ENCODE measurements at regions not wholly inside any gene's neighbourhood (a gene's known extent, or its start where the extent isn't known, plus 50 kb on each side); places are given as distances from the start of the nearest gene placed in this dataset.

DNA sequence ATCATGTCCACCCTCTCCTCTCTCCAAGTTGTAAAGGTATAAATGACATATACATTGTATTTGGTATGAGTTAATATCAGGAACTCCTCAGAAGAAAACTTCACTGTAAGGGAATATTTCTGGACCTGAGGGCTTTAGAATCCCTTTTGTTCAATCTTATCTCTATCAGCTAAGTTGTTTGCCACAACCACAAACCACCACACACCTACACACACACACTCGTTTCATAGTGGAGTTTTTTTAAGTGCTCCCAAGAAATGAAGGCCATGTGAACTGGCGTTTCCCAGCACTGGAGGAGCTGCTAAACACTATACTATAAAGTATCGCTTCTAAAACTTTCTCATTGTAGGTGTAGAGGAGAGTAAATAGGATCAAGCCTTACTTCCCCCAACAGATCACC, 64.8 kb upstream of the GHITM start:
- Histone ChIP-seq H3K27ac (no peak overlapping the region), H3K9me2 (ENCODE audit: insufficient read depth) (no peaks in the 10 kb centered on the region), H4K20me1 (ENCODE audit: insufficient read depth) (no peaks in the 10 kb centered on the region), H3K4me1 (replicated peaks; ENCODE audit: insufficient read depth) (no peaks in the 10 kb centered on the region), H3K4me2 (no peak overlapping the region), H3K79me2 (ENCODE audit: low read depth) (no peaks in the 10 kb centered on the region), H2AFZ (no peak overlapping the region), H3F3A (ENCODE audit: insufficient read depth, low read depth) (no peaks in the 10 kb centered on the region), H3K27me3 (ENCODE audit: insufficient read depth, low read depth) (no peaks in the 10 kb centered on the region), H3K9me3 (ENCODE audit: insufficient read depth, low read depth) (no peaks in the 10 kb centered on the region), H3K4me3 (no peak overlapping the region), H3K36me3 (ENCODE audit: low read depth) (no peaks in the 10 kb centered on the region)
- TF ChIP-seq, protein P1, sequence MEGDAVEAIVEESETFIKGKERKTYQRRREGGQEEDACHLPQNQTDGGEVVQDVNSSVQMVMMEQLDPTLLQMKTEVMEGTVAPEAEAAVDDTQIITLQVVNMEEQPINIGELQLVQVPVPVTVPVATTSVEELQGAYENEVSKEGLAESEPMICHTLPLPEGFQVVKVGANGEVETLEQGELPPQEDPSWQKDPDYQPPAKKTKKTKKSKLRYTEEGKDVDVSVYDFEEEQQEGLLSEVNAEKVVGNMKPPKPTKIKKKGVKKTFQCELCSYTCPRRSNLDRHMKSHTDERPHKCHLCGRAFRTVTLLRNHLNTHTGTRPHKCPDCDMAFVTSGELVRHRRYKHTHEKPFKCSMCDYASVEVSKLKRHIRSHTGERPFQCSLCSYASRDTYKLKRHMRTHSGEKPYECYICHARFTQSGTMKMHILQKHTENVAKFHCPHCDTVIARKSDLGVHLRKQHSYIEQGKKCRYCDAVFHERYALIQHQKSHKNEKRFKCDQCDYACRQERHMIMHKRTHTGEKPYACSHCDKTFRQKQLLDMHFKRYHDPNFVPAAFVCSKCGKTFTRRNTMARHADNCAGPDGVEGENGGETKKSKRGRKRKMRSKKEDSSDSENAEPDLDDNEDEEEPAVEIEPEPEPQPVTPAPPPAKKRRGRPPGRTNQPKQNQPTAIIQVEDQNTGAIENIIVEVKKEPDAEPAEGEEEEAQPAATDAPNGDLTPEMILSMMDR (conservative IDR thresholded peaks at IDR 0.05): no peak
- no peak for TF ChIP-seq EZH2 (IDR thresholded peaks at IDR 0.05; ENCODE audit: low read depth)
- CTCF ChIA-PET: no interaction called here
- intact Hi-C loops (cut with micrococcal nuclease; ENCODE audit: unreplicated experiment): no loop called here
- DNase-seq: no peak
- POLR2A ChIA-PET (ENCODE audit: unreplicated experiment): no interaction called here
- BruUV-seq (replicated peaks): no TSS peak

DNA sequence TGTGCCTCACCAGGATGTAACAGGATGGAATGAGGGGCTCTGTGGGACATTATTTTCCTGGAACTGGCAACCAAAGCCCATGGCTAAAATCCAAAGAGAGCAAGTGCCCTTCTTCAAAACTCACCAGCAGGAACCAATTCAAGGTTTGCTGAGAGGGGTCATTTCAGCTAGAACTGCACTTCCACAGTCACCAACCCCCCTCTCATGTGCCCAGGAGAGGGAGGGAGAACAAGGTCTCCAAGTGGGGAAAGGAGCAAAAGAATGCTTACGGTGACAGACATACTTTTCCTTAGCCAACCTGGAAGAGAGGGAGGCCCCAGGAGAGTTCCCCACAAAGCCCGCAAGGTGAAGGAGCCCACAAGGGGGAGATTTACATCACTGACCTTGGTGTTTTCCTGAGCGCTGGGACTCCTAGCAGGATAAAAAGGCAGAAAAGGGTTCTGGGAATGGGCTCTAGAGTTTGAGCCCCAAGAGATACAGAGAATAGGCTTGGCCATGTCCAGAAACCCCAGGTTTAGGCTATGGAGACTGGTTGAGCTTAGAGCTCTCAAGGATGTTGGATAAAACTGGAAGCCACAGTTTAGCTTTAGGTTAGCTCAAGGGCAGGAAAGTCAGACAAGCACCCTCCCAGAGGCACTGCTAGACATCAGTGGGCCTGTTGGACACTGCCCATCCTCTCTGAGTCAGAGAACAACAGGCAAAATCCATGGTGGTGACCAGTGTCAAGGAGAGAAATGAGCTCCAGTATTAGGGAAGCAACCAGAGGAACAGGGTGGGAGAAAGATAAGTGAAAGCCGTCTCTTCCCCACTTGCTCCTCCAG, 63.9 kb upstream of the GHITM start:
- no peak overlapping the region for H3K27ac ChIP-seq
- no peaks in the 10 kb centered on the region for H4K20me1 ChIP-seq (ENCODE audit: insufficient read depth)
- H3K27me3 ChIP-seq (ENCODE audit: insufficient read depth, low read depth): no peaks in the 10 kb centered on the region
- H2AFZ ChIP-seq: no peak overlapping the region
- H3K79me2 ChIP-seq (ENCODE audit: low read depth): no peaks in the 10 kb centered on the region
- no peaks in the 10 kb centered on the region for H3K4me1 ChIP-seq (replicated peaks; ENCODE audit: insufficient read depth)
- no peaks in the 10 kb centered on the region for H3K36me3 ChIP-seq (ENCODE audit: low read depth)
- no peak overlapping the region for H3K4me2 ChIP-seq
- POLR2A ChIA-PET (ENCODE audit: unreplicated experiment): no interaction called here
- H3K4me3 ChIP-seq: no peak overlapping the region
- H3K9me2 ChIP-seq (ENCODE audit: insufficient read depth): no peaks in the 10 kb centered on the region
- CTCF ChIA-PET: no interaction called here
- BruUV-seq (replicated peaks): no TSS peak
- intact Hi-C loops (cut with micrococcal nuclease; ENCODE audit: unreplicated experiment): no loop called here
- DNase-seq: no peak
- TF ChIP-seq, protein P1 (conservative IDR thresholded peaks at IDR 0.05): no peak
- TF ChIP-seq EZH2 (IDR thresholded peaks at IDR 0.05; ENCODE audit: low read depth): no peak
- no peaks in the 10 kb centered on the region for H3F3A ChIP-seq (ENCODE audit: insufficient read depth, low read depth)
- H3K9me3 ChIP-seq (ENCODE audit: insufficient read depth, low read depth): no peaks in the 10 kb centered on the region

DNA sequence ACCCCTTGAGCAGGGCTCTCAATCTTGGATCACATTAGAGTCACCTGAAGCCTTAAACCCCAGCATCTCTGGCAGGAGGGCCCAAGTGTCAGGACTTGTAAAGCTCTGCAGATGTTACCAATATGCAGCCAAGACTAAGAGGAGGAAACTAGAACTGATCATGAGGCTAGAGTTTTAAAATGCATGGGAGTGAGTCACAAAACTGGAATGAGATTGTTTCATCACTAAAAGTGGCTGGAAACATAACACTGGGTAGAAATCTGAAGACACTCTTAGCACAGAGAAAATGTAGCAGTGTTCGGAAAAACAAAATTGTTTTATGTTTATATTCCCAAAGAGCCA, 63.3 kb upstream of the GHITM start:
- no peaks in the 10 kb centered on the region for H3K36me3 ChIP-seq (ENCODE audit: low read depth)
- BruUV-seq (replicated peaks): no TSS peak
- no peaks in the 10 kb centered on the region for H3F3A ChIP-seq (ENCODE audit: insufficient read depth, low read depth)
- no peak for DNase-seq
- H4K20me1 ChIP-seq (ENCODE audit: insufficient read depth): no peaks in the 10 kb centered on the region
- intact Hi-C loops (cut with micrococcal nuclease; ENCODE audit: unreplicated experiment): no loop called here
- no peak overlapping the region for H3K4me3 ChIP-seq
- no peaks in the 10 kb centered on the region for H3K9me2 ChIP-seq (ENCODE audit: insufficient read depth)
- ChIA-PET POLR2A (ENCODE audit: unreplicated experiment) (no interaction called here), CTCF (no interaction called here)
- H3K4me1 ChIP-seq (replicated peaks; ENCODE audit: insufficient read depth): no peaks in the 10 kb centered on the region
- H3K4me2 ChIP-seq: no peak overlapping the region
- no peaks in the 10 kb centered on the region for H3K79me2 ChIP-seq (ENCODE audit: low read depth)
- H3K9me3 ChIP-seq (ENCODE audit: insufficient read depth, low read depth): no peaks in the 10 kb centered on the region
- no peak overlapping the region for H3K27ac ChIP-seq
- H2AFZ ChIP-seq: no peak overlapping the region
- TF ChIP-seq EZH2 (IDR thresholded peaks at IDR 0.05; ENCODE audit: low read depth): no peak
- TF ChIP-seq, protein P1 (conservative IDR thresholded peaks at IDR 0.05): no peak
- H3K27me3 ChIP-seq (ENCODE audit: insufficient read depth, low read depth): peaks cover 2% of the 10 kb centered on the region; the same call in 1 of the 2 replicates
